ENCODE measurements at regions not wholly inside any gene's neighbourhood (a gene's known extent, or its start where the extent isn't known, plus 50 kb on each side); places are given as distances from the start of the nearest gene placed in this dataset.

DNA sequence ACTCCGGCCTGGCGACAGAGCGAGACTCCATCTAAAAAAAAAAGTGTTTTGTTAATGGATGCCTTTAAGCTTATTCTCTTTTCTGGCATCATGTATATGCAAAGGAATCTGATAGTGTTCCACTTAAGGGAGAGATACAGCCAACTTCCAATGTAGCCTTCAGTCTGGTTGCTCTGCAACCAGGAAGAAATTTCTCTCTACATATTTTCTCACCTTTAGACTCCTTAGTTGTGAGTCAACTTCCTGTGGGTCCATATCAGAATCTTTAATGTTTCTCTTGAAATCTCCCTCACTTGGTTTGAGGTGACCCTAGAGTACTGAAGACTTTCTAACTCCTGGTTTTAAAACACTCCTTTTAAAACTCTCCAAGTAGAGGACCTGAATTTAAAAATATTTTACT, 340.4 kb downstream of the SLC6A15 start:
- TF ChIP-seq CTCF (IDR thresholded peaks at IDR 0.05; ENCODE audit: low read length) (no peak), EZH2 (IDR thresholded peaks at IDR 0.05; ENCODE audit: borderline replicate concordance, low read length) (no peak)
